SKM-1 treated with dmso at 0.1 percent for 144 hours (cell line): ENCODE measurements at regions not wholly inside any gene's neighbourhood (a gene's known extent, or its start where the extent isn't known, plus 50 kb on each side); places are given as distances from the start of the nearest gene placed in this dataset.

Experiments
- DNase-seq: peaks from one replicate; lab custom pipeline; 2025; ENCODE audit not compliant: unreplicated experiment; lab: John Stamatoyannopoulos, UW

DNA sequence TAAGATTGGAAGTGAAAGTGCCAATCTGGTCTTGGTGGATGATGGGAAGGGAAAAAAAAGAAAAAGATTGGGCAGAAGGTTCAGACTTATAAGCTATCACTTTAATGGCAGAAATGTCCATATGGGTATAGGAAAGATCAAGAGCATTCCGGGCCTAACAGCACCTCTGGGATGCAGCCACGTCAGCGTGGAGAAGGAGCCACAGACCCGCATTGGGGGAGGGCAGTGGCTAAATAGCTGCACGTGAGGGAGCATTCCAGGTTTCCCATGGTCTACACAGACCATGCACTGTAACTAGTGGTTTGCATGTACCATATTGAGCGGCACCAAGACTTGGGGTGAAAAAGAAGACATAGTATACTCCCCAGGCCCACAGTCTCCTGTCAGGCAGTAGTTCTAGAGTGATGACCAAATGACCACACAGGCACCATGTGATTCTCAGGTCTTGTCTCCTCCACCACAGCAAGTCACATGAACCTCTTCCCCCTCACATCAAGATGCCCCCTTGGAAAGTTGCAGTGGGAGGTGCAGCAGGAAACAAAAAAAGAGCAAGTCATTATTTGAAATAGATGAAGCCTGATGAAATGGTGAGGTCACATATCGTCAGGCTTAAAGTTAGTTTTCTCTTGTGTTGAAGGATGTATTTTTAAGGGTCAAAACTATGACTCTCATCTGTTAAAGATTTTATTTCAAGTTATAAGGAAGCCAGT lies 94.4 kb upstream of the TNFAIP3 start:
- no peak for DNase-seq

DNA sequence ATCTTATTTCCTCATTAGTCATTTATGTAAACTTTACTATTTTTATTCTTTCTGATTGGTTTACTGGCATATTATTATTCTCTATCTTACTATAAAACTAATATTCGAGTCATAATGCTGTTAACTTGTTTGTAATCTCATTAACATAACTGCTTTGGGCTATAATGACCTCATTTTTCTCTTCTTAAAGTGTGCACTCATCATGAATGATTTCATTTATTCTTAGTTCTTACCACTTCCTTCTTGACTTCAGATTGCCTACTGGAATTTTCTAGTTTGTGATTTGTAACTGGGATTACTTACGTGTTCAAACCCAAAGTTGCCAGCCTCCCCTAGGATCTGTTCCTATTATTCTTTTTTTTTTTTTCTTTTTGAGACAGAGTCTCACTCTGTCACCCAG lies 91.8 kb upstream of the TNFAIP3 start:
- no peak for DNase-seq

GRCh38 chr6:137775720-137776119 lies 91.3 kb upstream of the TNFAIP3 start:
- DNase-seq, result no peak

- DNase-seq, result no peak
Measured at GRCh38 chr6:137776256-137776655, 90.8 kb upstream of the TNFAIP3 start.

- no peak for DNase-seq
Measured at GRCh38 chr6:137776786-137777686, 90.0 kb upstream of the TNFAIP3 start.

- no peak for DNase-seq
Measured at GRCh38 chr6:137777687-137778075, 89.4 kb upstream of the TNFAIP3 start.

DNA sequence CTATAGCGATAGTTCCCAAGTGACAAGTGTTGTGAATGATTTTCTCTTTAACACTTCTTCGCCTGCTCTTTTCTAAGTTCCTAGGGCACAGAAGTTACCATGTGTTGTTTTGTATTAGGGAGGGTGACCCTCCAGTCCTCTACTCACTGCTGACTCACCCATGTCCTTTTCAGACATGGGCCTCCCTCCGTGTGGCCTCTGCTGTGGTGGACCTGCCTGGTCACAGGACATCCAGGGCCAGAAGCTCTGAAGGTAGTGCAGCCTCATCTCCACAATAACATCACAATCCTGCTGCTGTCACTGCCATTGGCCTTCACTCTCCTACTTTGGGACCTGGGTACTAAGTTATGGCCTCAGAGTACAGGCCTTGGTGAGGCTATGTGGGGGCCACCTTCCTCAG lies 87.1 kb upstream of the TNFAIP3 start:
- DNase-seq, result no peak

- DNase-seq, result no peak
Measured at GRCh38 chr6:137780447-137781034, 86.5 kb upstream of the TNFAIP3 start.

DNA sequence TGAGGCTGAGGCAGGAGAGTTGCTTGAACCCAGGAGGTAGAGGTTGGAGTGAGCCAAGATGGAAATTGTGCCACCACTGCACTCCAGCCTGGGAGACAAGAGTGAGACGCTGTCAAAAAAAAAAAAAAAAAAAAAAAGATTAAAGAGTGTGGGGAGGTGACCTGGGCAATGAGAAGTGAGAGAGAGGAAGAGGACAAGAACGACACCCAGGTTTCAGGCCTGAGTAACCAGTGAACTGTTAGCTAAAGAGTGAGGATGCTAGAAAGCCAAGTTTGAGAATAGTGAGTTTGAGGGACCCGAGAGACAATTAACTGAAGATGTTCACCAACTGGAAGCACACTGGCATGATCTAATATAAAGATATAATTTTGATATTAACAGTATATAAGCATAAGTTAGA lies 85.4 kb upstream of the TNFAIP3 start:
- DNase-seq, result no peak

DNA sequence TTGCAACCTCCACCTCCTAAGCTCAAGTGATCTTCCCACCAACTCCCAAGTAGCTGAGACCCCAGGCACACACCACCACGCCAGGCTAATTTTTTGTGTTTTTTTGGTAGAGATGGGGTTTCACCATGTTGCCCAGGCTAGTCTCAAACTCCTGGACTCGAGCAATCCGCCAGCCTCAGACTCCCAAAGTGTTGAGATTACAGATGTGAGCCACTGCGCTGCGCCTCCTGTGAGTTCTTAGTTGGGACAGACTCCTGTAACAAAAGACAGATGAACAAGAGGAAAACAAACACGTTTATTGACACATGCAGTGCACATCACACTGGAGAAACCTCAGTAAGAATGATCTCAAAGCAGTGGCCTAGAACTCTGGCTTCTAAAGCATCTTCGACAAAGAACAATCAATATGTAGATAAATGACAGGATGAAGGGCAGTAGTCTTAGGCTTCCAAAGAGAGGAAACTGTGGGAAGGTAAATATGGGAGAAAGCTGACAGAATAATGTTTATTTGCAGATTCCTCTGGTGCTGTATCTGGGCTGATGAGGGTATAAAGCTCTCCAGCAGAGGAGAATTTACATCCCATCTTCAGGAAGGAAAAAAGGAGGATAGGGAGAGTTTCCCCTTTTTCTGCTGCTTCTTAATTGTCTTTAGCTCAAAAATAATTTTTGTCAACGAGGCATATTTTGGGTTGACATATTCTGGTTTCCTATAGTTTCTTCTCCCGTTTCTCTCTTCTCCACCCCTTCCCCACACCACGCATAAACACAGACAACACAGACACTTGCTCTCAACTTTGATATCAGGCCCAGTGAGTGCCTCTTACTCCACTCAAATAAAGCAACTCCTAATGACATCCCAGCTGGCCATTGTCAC lies 84.7 kb upstream of the TNFAIP3 start:
- no peak for DNase-seq

DNA sequence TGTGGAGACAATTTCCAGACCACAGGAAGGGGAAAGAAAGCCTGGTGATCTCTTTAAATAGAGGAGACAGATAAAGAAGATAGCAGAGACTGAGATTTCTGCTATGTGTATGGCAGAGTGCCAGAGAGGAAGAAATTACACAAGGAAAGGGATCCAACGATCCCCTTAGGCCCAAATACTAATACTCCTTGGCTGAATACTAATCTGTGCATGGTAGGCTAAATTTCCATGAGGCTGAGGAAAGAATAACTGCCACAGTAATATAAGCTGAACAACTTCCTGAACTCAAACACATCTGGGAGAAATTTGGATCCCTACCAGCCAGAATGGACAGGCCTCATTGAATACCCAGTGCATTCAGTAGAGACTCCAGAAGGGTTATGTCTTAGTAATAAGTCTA lies 83.3 kb upstream of the TNFAIP3 start:
- no peak for DNase-seq

DNA sequence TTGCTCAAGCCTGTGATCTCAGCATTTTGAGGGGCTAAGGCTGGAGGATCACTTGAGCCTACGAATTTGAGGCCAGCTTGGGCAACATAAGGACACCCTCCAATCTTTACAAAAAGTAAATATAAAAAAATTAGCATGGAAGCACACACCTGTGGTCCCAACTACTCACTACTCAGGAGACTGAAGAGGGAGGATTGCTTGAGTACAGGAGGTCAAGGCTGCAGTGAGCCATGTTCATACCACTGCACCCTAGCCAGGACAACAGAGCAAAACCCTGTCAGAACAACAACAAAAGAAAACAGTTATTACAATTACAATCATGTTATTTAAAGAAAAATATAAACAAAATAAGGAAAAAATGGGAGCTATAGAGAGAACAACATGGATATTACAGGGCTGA lies 82.5 kb upstream of the TNFAIP3 start:
- DNase-seq, result no peak

- DNase-seq, result no peak
Measured at GRCh38 chr6:137787016-137787415, 80.0 kb upstream of the TNFAIP3 start.

- no peak for DNase-seq
Measured at GRCh38 chr6:137788248-137788647, 78.8 kb upstream of the TNFAIP3 start.

DNA sequence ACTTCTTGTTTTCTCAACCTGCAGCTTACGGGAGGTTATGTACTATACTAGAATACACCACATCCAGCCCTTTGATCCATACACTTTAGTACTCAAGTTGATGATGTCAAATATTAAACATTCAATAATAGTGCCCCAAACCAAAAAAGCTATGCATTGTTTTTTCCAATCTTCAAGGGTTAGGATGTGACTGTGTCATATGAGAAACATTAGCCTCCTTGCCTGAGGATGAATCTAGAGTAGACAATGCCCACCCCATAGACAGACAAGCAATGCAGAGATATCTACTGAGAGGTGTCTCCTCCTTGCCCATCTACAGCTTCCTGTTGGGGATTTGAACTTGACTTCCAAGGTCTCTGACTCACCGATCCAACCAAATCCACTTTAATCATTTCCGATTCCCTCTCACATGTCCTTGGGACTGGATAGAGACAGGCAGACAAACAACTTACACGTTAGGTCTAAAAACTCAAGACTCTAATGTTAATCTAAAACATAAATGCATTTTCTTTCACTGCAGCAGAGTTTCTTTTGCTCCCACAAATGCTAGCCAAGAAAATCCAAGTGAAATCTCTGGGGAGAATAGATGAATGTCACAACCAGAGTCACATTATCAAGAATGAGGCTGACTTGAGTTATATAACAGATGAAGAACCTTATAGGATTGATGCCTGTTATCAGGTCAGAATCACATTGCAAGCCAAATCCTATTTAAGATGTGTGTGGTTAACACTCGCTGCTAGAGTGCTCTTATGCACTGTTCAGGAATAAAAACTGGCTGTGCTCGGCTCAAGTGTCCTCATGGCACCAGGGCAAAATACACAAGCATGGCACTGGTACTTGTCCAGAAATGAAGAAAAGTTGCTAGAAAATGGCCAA lies 75.5 kb upstream of the TNFAIP3 start:
- no peak for DNase-seq

GRCh38 chr6:137792160-137793033 lies 74.7 kb upstream of the TNFAIP3 start:
- no peak for DNase-seq

- DNase-seq, result no peak
Measured at GRCh38 chr6:137793805-137794515, 73.1 kb upstream of the TNFAIP3 start.

DNA sequence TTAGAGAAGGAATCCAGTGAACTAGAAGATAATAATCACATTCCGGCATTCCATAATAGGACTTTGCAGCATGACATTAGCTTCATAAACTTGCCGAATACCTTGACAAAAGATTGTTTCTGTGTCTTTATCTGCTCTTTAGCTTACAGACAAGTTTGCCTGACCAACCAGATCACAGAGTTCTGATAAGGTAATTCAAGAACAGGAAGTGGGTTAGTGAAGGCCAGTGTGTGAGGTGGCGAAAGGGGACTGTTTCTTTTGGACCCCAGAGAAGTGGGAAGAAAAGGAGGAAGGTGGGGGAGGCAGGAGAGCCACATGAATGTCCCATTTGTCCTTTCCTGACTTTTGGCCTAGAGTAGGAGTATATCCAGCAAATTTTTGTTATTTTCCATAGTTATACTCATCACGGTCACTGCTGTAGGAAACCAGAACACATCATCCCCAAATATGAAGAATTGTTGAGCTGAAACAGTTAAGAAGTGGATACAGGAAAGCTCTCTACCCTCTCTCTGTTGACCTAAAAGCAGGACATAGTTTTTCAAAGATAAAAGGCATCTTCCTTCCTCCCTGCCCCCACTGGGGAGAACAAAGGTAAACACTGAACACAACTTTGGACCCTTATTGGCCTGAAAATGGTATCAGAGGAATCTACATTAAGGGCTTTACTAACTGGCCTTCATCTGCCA lies 72.4 kb upstream of the TNFAIP3 start:
- DNase-seq, result peak; percentile 20
